SK-N-SH treated with all-trans-retinoic acid at 6 μM for 48 hours (cell line): ENCODE measurements at regions not wholly inside any gene's neighbourhood (a gene's known extent, or its start where the extent isn't known, plus 50 kb on each side); places are given as distances from the start of the nearest gene placed in this dataset.

Experiments used
- ARNTL ChIP-seq: fragments of 450-650 bp; formaldehyde crosslinking; IDR thresholded peaks from 2 replicates; pipeline ENCODE4 v1.5.0; 2020; ENCODE audit warnings: low read depth, mild to moderate bottlenecking, moderate library complexity, borderline replicate concordance
- CREB5 ChIP-seq: fragments of 250-450 bp; sonication (Bioruptor Pico); IDR thresholded peaks from 2 replicates; pipeline ENCODE4 v1.5.1; 2020; ENCODE audit warnings: low read depth, mild to moderate bottlenecking, moderate library complexity
- CSDC2 ChIP-seq: fragments of 250-450 bp; sonication (Bioruptor Pico); IDR thresholded peaks from 2 replicates; pipeline ENCODE4 v1.5.0; 2020; ENCODE audit warnings: mild to moderate bottlenecking, moderate library complexity
- RARB ChIP-seq: fragments of 250-450 bp; sonication (Bioruptor Pico); IDR thresholded peaks from 2 replicates; pipeline ENCODE4 v1.8.0; 2021; ENCODE audit warnings: mild to moderate bottlenecking, moderate library complexity
- SNAI2 ChIP-seq: fragments of 250-450 bp; sonication (Bioruptor Pico); IDR thresholded peaks from 2 replicates; pipeline ENCODE4 v1.5.0; 2020; ENCODE audit warnings: mild to moderate bottlenecking, moderate library complexity
- TOX ChIP-seq: fragments of 250-450 bp; sonication (Bioruptor Pico); IDR thresholded peaks from 2 replicates; pipeline ENCODE4 v1.8.0; 2021; ENCODE audit warnings: mild to moderate bottlenecking, moderate library complexity, borderline replicate concordance
- ZFP30 ChIP-seq: fragments of 450-650 bp; formaldehyde crosslinking; IDR thresholded peaks from 2 replicates; pipeline ENCODE4 v1.5.0; 2022; ENCODE audit warnings: mild to moderate bottlenecking, moderate library complexity
- TF ChIP-seq, protein P1 (sequence below): fragments of 250-450 bp; sonication (Bioruptor Pico); IDR thresholded peaks from 2 replicates; pipeline ENCODE4 v1.8.0; 2021; ENCODE audit warnings: low read depth, mild to moderate bottlenecking, moderate library complexity, borderline replicate concordance
- TF ChIP-seq, protein P2 (sequence below): fragments of 250-450 bp; sonication (Bioruptor Pico); IDR thresholded peaks from 2 replicates; pipeline ENCODE4 v1.8.0; 2020; ENCODE audit warnings: mild to moderate bottlenecking, moderate library complexity, borderline replicate concordance

- TF ChIP-seq, protein P1, sequence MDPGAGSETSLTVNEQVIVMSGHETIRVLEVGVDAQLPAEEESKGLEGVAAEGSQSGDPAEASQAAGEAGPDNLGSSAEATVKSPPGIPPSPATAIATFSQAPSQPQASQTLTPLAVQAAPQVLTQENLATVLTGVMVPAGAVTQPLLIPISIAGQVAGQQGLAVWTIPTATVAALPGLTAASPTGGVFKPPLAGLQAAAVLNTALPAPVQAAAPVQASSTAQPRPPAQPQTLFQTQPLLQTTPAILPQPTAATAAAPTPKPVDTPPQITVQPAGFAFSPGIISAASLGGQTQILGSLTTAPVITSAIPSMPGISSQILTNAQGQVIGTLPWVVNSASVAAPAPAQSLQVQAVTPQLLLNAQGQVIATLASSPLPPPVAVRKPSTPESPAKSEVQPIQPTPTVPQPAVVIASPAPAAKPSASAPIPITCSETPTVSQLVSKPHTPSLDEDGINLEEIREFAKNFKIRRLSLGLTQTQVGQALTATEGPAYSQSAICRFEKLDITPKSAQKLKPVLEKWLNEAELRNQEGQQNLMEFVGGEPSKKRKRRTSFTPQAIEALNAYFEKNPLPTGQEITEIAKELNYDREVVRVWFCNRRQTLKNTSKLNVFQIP (CRISPR knock-in tag) = no peak
- TF ChIP-seq SNAI2 (CRISPR knock-in tag) (no peak), RARB (CRISPR knock-in tag) (no peak), CSDC2 (CRISPR knock-in tag) (no peak), CREB5 (CRISPR knock-in tag) (no peak), TOX (CRISPR knock-in tag) (no peak), ZFP30 (CRISPR knock-in tag) (no peak), ARNTL (no peak)
- TF ChIP-seq, protein P2, sequence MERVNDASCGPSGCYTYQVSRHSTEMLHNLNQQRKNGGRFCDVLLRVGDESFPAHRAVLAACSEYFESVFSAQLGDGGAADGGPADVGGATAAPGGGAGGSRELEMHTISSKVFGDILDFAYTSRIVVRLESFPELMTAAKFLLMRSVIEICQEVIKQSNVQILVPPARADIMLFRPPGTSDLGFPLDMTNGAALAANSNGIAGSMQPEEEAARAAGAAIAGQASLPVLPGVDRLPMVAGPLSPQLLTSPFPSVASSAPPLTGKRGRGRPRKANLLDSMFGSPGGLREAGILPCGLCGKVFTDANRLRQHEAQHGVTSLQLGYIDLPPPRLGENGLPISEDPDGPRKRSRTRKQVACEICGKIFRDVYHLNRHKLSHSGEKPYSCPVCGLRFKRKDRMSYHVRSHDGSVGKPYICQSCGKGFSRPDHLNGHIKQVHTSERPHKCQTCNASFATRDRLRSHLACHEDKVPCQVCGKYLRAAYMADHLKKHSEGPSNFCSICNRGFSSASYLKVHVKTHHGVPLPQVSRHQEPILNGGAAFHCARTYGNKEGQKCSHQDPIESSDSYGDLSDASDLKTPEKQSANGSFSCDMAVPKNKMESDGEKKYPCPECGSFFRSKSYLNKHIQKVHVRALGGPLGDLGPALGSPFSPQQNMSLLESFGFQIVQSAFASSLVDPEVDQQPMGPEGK = no peak
Observed at GRCh38 chr16:63292036-63292435, 1255.8 kb upstream of the CDH8 start.
